Hematopoietic multipotent progenitor cell treated with erythropoietin and hydrocortisone succinate and interleukin-3 and kit ligand, for 8 days (in vitro differentiated cells): ENCODE measurements at regions not wholly inside any gene's neighbourhood (a gene's known extent, or its start where the extent isn't known, plus 50 kb on each side); places are given as distances from the start of the nearest gene placed in this dataset.

ENCODE experiments used
- DNase-seq: peaks from one replicate; pipeline ENCODE4 v3.0.0-alpha.2; 2015

DNA sequence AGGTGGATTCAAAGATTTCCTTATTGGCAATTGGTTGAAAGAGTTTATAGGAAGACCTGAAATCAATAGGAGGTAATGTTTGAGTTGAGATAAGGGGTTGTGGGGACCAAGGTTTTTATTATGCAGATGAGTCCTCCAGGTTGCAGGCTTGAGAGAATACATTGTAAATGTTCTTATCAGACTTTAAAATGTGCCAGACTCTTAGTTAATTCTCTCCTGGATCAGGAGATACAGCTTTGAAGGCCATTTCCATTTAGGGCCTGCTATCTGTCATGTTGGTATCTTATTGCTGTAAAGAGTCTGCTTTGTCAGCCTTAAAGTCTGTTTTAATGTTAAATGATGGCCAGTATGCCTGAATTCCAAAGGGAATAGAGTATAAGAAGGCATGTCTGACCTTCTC, 61.8 kb upstream of the CALCR start:
- no peak for DNase-seq

DNA sequence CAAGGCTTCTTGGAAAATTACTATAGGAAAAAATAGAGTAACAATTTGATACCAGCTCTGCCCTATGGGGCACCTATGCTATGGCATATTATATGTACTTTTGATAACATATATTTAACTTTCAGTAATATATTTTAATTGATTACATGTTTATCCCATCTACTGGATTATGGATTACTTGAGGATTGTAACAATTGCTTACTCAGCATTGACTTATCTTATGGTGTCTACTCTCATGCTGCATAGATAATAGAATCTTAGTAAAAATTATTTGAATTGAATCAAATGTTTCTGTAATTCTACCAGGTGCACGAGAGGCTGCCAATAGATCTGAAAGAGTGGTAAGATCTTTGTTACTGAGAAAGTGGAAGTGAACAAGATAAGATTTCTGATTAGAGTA, 57.8 kb upstream of the CALCR start:
- no peak for DNase-seq

DNA sequence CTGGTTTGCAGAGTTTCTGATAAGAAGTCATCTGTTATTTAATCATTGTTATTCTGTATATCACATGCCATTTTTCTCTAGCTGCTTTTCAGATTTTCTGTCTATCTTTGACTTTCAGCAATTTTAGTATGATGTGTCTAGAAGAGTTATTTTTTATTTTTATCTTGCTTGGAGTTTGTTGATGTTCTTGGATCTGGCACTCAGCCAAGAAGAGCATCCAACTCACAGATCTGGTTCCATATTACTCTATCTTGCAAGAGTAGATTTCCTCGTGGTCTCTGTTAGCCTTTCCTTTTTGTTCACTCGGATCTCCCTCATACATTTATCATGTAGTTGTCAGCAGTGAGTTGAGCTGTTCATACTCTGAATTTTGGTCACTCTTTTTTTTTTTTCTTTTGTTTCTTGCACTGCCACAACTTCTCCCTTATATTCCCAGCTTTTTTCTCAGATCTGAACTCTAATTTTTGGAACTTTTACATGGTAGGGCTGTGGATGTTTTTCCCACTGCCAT, 54.8 kb upstream of the CALCR start:
- no peak for DNase-seq

DNA sequence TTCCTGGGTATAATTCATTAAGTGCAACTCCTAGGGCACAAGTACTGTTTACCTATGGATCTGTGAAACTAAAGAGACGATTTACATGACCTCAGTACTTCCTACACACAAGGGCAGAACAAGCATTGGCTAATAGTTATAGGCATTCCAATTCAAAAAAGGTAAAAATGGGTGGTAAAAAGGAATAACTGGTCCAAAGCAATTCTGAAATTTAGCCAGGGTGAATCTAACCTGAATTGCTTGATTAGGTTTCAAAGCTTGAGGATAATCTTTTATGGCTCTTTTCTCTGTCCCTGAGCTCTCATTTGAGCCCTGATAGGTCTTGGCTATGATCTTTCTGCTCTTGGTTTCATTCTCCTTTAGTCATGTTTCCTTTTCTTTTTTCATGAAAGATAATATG, 52.3 kb upstream of the CALCR start:
- no peak for DNase-seq
